GM19239 (cell line): ENCODE measurements at regions not wholly inside any gene's neighbourhood (a gene's known extent, or its start where the extent isn't known, plus 50 kb on each side); places are given as distances from the start of the nearest gene placed in this dataset.

Experiments used
- DNase-seq: peaks from one replicate; pipeline ENCODE4 v3.0.0; 2011; ENCODE audit warnings: low spot score; ENCODE audit not compliant: insufficient read length
- FAIRE-seq: peaks from 2 replicates; lab custom pipeline; 2011; peaks lifted over from hg19 to GRCh38; lab: Jason Lieb, UNC

DNA sequence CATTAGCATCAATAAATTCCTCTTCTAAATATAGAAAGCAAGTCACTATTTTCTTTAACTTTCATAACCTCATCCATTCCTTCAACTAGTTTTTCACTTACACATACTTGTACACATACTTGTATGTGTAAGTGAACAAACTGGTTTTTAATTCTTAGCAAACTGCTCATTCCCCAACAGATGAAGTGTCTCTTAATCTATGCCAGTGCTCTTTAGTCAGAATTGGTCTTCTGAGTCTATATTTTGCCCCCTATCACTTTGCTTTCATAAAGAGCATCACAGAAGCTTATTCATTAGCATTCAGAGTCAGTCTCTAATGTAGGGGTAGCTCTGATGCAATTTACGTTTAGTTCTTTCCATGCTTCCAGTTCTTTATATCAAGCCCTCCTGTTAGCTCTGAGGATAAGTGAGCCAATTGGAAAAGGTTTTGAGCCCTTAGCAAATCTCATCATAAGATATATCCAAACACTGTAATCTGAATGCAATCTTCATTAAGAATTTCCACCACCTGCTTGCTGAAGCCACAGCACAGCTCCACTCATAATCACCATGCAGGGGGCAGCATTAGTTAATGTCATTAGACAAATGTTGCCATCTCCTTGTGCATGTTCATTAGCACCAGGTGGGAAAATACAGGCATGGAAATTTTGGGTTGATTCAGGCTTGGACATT lies 178.5 kb upstream of the SLC24A2 start:
- FAIRE-seq: no peak
- DNase-seq: no peak

- FAIRE-seq (no peak), DNase-seq (no peak)
These were observed 176.5 kb upstream of the SLC24A2 start for GRCh38 chr9:19965336-19965735.

GRCh38 chr9:19947996-19948395 lies 159.2 kb upstream of the SLC24A2 start:
- no peak for FAIRE-seq
- no peak for DNase-seq

GRCh38 chr9:19946441-19947109 lies 157.7 kb upstream of the SLC24A2 start:
- DNase-seq (no peak), FAIRE-seq (peak; percentile 63)

DNA sequence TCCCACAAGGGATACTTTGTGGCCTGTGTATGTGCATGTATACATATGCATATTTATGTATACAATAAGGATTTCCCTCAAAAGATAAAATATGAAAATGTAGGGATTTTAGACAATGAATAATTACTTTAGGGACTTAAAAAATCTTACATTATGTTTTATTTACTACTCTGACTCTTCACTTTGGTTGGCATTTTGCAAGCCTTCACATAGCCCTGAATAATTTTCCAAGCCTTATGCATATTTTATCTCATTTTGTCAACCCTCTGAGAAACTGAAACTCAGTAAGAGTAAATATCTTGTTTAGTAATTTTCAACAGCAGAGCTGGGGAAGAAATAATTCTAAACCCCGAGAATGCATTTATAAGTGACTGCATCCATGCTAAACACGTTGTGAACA lies 153.0 kb upstream of the SLC24A2 start:
- no peak for DNase-seq
- FAIRE-seq: no peak

- FAIRE-seq: no peak
- no peak for DNase-seq
These were observed 152.1 kb upstream of the SLC24A2 start for GRCh38 chr9:19940811-19941535.

DNA sequence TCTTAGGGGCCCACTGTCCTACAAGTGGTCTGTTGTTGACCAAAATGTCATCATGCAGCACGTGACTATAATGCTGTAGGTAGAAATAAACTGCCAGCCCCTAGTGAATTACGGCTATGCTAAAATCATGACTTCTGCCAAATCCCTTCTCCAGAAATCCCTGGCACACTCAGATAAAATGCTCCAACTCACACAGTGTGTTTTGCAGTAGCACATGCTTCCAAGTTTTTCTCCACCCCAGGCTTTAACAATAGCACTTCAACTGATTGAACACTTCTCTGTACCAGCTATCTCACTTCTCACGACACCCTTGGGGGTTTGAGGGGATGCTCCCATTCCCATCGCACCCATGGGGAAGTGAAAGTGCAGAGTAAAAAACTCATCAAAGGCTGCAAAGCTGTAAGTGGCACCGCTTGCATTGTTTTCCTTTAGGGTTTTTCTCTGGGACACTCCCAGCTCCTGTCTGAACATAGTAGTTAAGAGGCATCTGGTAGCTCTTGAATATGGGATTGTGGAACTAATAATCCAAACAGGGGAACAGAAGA lies 151.0 kb upstream of the SLC24A2 start:
- DNase-seq (no peak), FAIRE-seq (no peak)

GRCh38 chr9:19938990-19939733 lies 150.3 kb upstream of the SLC24A2 start:
- peak; percentile 52 for FAIRE-seq
- DNase-seq: no peak

DNA sequence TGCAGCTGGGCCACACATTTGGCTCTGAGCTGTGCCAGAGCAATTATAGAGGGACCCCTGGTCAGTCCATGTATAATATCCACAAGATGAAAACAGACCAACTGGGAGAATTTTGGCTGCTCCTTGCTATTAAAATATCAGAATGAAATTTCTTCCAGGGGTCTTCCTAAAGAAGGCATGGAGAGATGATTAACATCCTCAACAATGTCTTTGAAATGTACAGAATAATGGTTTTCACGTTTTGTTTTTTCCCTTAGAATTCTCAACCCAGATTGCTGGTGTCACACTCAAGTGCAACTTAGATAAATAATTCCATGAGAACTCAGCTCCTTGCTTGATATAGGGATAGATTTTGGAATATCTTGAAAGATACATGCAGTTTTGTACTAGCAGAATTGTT lies 148.3 kb upstream of the SLC24A2 start:
- FAIRE-seq (no peak), DNase-seq (no peak)

DNA sequence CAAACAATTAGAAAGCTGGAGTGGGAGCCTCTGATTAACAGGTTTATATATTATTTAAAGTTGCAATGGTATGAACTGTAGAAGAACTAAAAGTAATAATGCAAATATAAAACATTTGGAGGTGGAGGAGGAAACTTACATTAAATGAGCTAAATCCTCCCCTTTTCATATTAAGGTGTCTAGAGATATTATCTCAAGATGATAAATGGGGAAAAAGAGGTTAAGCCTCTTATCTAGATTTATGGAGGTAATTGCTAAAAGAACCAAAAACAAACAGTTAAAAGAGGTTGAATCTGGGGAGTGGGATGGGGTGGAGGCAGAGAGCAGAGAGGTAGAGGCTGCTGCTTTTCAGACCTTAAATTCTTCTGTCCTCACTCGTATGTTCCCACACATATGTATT lies 147.8 kb upstream of the SLC24A2 start:
- FAIRE-seq (no peak), DNase-seq (no peak)

- no peak for FAIRE-seq
- no peak for DNase-seq
These were observed 146.6 kb upstream of the SLC24A2 start for GRCh38 chr9:19935422-19935821.

DNA sequence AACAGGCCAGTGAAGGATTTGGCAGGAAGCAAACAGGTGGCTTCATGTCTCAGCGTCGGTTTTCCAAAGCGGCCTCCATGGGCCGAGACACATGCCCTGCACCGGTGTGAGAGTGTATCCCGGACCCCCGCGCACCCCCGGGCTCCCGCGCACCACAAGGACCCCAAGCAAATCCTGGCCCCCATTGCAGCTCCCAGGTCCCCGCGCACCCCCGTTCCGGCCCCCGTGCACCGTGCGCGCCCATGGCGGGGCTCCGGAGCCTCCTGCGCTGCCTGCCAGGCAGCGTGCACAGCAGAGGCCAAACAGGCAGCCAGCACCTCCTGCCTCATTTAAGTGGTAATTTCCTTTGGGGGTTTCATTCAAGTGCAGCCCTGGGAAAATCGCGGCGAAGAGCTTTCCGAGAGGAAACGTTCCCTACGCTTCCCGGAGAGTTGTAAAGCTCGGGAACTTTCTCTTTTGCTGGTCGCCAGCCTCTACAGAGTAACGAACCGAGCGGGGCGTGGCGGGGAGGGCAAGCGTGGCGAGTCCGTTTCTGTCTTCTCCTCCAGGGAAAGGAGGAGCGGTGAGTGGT lies 145.5 kb upstream of the SLC24A2 start:
- DNase-seq (no peak), FAIRE-seq (no peak)

DNA sequence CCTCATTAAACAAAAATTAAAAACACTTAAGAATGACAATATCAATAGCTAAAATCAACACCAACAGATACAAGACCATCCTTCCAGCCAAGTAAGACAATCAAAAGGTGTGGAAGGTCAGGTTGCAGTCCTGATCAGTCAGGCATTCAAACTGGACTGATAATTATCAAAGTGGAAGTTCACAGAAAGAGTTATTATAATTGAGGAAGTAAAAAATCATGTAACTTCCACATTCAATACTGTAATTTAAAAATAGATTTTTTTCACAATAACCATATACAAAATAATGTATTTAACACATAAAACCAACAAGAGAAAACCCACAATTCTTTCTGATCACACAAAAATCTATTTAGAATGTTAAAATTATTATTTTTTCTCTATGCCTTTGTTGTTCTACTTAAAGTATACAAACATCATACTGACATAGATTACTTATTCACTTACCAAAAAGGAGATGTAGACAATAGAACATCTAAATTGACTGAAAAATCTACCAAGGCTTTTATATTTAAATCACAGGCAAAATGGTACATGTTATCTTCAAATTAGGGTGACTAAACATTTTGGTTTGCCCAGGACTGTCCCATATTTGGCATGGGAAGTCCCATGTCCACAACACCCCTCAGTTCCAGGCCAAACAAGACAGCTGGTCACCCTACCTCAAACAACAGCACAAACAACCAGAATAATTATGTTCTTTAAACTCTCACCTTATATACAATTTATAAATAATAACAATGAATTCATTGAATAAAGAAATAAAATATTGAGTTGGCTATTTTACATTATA lies 142.5 kb upstream of the SLC24A2 start:
- FAIRE-seq: no peak
- no peak for DNase-seq

DNA sequence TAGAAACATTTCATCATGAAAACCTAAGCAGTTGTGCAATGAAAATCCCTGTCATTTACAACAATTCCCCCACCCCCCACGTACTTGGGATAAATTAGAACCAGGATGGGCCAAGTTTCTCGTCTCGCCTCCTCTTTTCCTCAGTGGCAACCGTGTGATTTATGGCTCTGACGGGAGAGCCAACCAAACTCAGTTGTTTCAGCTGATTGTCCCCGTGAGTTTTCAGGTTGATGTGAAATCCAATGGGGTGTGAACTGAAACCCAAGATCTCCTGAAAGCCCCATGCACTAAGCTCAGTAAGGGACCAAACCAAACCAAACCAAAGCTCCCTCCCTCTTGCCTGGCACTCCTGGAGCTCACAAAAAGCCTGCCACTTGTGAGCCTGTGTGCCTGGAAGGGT lies 138.7 kb upstream of the SLC24A2 start:
- DNase-seq (no peak), FAIRE-seq (no peak)

DNA sequence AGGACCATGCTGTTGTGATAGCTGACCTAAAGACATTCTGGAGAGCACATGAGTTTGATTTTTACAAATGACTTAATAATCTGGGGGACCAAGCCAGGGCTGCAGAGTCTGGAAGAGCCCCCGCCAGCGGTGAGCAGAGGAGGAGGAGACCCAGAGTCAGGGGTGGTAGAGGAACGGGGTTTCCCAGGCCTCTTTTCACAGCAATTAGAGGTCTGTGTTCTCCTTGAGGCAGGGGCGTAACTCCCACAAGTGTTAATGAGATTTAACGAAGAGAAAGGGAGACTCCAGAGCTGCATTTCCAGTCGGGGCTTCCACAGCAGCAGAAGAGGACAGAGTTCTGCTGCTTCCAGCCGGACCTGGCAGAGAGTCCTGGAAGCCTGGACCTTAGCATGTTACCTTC lies 137.9 kb upstream of the SLC24A2 start:
- DNase-seq (no peak), FAIRE-seq (no peak)

DNA sequence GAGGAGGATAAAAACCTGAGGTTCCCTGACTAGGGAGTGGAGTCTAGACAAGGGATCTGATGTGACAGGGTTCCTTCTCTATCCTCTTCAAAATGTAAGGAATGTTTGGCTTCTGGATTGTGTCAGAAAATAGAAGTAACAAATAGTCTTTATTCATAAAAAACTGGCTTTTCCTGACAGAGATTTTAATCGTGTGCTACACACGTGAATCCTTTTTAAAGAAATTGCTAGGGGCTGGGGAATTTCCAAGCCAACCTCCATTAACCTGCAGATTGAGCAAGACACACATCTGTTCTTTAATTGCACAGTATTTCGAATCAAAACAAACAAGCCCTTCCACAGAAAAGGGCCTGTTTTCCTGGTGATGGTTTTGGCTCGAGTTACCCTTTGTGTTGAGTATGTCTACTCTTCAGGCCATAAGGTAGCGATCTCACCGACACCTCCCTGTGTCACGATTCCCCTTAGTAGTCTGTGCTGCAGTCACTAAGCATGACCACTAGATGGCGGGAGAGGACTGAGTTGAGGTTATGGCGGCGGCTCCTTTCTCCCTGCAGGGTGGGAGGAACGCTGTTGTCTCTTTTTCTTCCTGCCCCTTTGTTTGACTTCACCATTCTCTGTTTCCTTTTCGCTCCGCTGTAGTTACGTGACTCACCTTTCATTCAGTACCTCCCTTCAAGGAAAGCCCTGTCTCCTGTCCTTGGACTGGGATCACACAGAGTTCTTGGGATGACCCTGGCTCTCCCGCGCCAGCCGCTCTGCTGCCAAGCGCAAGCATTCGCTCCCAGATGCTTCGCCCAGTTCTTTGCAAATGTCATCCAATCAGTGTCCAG lies 137.1 kb upstream of the SLC24A2 start:
- DNase-seq: peak; percentile 71
- FAIRE-seq: peak; percentile 97

- FAIRE-seq: no peak
- no peak for DNase-seq
These were observed 135.2 kb upstream of the SLC24A2 start for GRCh38 chr9:19924080-19924479.

- no peak for DNase-seq
- FAIRE-seq: no peak
These were observed 133.8 kb upstream of the SLC24A2 start for GRCh38 chr9:19922476-19923118.
